D341Med (cell line): ENCODE measurements at regions not wholly inside any gene's neighbourhood (a gene's known extent, or its start where the extent isn't known, plus 50 kb on each side); places are given as distances from the start of the nearest gene placed in this dataset.

Experiments used
- DNase-seq: peaks from one replicate; pipeline ENCODE4 v3.0.0; 2012; ENCODE audit warnings: low spot score

DNA sequence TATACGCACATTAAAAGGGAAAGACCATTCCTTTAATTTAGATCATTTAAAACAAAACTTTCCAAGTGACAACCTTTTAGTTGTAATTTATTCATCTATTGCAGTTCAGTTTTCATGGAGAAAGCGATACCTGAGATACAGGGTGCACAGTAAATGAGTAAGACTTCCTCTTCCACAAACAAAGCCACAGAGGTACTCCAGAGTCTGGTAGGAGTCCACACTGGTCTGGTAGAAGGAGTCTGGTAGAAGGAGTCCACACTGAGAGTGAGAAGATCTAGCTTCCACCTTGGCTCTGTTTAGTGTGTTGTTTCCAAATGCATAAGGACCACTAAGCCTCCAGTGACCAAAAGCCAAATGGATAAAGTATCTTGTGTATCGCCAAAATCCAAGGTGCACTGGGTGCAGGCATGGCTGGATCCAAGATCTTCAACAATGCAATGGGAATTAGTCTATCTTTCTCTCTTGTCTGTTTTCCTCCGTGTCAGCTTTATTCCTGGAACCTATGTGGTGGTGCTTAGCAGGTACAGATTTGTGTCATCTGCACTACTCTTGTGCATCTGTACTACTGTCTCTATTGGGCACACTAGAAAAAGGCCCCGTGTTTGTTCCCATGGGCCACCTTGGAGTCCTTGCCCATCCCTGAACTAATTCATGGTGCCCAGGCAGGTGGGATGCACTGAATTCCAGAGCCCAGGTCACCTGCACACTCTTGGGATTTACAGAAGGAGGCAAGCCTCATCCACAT, 331.1 kb downstream of the BCL11B start:
- no peak for DNase-seq

DNA sequence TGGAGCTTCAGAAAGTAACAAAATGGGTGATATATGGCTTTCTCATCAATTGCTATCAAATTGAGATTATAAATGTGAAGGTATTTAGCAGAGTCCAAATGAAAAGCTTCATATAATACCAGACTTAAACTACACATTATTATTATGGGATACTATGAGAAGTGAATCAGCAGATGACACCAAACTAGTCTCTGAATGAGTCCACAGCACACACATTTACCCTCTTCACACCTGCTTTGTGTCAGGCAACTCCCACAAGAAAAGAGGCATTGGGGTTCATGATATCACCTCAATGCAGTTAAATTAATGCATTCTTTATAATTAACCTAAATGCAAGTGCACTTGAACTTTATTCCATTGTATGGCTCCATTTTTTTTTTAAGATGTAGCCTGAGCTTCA, 330.5 kb downstream of the BCL11B start:
- DNase-seq: no peak

DNA sequence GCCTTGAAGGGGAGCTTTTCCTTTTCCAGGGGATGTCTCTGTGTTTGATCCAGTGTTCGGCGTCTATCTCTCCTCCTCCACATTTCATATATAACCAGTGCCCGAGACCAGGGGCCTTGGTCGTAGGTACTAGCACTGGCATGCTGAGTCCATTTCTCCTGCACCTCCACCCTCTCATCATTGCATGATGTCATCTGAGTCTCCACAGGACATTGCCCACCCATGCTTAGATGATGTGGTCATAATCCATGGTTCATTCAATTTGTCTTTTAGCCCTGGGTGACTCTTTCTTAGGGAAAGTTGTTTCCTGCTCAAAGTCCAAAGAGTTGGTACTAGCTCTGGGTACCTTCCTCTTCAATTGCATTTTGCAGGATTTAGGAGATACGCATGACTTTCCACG, 328.1 kb downstream of the BCL11B start:
- DNase-seq: no peak

DNA sequence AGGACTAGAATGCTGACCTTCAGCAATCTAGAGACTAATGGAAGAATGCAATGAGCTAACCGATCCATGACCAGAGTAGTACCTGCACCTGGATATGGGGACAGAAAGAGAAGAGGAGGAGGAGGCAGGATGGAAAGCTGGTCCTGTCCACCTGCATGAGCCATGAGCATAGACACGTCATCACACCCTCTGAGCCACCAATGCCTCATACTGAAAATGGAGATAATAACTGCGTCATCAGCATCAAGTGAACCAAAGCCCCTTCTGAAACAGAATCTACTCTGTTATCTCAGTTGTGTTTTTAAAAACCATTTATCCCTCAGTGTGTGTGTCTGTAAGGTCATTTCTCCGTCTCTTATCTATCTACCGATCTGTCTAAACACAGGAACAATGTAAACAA, 327.0 kb downstream of the BCL11B start:
- DNase-seq: no peak

DNA sequence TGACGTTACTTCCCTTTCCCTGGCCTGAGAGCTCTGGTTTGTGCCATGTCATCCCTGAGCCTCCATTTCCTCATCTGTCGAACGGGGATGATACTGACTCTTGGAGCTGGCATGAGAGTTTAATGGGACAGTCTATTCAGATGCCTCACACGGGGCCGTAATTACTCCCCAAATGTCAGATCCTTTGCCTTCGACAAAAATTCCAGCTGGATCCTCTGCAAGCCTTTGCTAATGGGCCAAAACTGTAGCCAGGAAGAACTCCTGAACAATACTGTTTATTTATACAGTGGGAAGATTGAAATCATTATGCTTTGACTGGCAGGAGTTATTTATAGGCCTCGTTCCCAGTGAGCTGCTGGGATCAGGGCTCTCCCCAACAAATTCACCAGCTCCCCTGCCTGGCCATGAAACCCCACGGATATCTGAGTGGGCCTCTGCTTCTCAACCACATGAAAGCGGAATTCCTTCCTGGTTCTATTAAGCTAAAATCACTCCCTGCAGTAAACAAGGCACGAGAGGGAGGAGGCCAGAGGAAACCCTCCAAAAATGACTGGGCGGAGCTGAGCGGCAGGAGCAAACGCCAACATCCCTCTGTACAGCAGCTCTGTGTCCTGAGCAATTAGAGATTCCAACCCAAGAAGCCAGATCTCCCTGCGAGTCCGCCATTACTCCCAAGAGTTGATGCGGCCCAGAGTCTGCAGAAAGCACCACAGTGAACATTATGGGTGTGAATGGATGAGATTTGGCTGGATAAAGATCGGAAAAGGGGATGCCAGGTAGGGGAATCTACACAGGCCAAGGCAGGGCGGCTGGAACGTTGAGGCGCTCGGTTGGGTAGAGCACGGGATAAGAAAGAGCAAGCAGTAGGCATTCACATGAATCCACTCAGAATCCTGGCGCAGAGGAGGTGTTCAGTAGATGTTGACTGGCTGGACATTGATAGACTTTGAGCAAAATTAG, 326.1 kb downstream of the BCL11B start:
- no peak for DNase-seq

DNA sequence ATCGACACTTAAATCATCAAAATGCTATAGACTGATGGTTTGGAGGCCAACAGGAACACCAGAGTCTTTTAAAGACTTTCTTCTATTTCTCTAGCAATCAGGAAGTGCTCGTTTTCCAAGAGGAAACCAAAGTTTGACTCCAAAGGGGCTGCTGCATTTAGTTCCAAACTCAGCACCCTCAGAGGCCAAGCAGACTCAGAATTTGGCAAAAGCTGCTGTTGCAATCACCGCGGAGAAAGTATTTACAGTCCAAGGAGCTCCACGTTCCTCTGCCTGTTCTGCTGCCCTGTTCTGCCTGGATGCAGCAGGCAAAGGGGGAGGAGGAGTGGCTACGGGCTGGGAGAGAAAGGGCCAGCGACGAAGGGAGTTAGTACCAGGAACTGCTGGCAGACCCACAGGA, 325.1 kb downstream of the BCL11B start:
- no peak for DNase-seq

DNA sequence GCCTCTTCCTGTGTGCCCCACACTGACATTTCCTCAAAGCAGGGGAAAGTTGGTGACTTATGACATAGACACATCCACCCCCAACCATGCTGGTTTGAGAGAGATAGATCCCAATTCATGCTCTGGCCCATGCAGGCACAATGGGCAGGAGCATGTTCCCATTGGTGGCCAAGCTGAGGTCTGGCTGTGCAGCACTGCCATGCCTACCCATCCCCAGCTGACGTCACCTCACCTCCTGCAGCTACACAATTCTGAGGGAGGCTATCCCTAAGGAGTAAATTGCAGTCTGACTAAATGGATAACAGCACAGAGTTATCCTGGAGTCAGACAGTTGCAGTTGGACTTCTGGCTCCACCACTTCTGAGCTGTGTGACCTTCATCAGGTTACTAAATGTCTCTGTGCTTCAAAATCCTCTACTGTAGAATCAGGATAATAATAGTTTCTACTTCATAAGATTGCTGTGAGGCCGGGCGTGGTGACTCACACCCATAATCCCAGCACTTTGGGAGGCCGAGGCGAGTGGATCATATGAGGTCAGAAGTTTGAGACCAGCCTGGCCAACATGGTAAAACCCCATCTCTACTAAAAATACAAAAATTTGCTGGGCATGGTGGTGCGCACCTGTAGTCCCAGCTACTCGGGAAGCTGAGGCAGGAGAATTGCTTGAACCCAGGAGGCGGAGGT, 323.9 kb downstream of the BCL11B start:
- DNase-seq: no peak

DNA sequence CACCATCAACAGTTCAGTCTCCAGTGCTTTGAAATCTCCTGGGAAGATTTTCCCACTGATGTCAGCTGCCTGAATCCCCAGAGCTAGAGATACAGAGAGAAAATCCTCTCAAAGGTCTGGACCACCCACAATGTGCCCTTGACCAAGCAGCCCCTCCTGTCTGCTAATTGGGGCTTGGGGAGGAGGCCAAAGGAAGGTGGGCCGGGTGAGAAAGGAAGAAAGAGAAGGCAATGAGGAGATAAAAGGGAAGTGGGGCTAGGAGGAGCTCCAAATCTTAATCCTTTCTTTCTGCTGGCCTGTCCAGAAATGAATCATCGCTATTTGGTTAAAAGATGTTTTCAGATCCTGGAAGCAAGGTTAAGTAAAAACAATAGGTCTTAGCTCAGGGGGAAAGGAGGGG, 322.9 kb downstream of the BCL11B start:
- DNase-seq: no peak

DNA sequence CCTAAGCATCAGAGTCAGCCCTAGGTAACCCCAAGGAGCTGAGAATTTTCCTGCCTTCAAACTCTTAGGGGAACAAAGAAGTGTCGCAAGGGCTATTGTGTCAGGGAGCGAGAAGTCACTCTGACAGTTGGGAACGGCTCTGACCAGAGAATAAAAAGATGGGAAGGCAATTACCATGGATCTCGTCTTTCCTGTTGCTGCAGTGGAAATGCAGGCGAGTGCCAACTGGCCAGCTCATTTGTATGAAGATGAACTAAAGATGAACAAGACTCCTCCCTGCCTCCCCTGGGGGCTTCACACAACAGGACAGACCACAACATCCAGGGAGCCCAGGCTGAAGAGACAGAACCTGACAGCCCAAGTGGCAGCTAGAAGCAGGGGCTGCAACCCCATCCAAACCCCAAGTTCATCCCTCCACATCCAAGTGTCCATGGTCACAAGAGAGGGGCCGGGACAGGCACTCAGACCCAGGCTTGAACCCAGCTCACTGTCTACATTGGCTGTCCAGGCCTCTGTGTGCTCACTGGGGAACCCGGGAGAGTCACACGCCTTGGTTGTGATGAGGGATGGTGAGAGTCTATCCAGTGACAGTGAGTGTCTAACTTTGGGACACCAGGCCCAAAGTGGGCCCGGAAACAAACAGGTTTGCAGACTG, 322.4 kb downstream of the BCL11B start:
- no peak for DNase-seq

DNA sequence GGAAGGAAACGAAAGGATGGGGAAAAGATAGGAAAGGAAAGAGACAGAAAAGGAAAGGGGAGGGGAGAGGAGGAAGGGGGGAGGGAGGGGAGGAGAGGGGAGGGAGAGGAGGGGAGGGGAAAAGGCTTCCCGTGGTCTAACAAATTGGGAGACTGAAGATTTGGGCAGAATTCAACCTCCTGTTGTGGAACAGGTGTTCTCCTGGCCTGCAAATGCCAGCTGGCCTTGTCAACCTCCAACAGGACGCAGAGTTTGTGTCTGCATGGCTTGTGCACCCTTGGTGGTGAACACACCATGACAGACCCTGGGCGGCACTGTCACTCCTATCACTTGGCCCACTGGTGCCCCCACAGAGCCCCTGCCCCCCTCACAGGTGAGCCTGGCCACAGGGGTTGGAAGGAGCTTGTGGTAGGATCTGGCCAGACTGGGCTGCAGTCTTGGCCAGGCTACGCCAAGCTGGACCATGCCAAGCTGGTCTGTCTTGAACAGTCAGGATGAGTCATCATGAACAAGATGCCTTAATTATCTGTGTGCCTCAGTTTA, 321.6 kb downstream of the BCL11B start:
- no peak for DNase-seq

DNA sequence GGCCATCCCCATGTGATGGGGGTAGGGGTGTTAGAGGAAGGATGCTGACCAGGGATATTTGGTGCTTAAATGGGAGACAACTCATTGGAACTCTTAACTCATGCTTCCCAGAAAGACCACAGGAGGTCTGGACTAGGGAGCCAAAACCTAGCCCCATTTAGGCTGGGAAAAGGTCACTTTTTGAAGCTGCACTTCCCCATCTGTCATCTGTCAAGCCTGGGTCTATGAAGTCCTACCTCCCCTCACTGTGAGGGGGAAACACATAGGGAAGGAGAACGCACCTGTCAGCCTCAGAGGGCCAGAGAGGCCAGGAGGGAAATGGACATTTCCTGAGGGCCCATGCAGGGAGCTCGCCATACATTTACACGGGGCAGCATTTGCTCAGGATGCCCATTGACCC, 321.0 kb downstream of the BCL11B start:
- DNase-seq: no peak

DNA sequence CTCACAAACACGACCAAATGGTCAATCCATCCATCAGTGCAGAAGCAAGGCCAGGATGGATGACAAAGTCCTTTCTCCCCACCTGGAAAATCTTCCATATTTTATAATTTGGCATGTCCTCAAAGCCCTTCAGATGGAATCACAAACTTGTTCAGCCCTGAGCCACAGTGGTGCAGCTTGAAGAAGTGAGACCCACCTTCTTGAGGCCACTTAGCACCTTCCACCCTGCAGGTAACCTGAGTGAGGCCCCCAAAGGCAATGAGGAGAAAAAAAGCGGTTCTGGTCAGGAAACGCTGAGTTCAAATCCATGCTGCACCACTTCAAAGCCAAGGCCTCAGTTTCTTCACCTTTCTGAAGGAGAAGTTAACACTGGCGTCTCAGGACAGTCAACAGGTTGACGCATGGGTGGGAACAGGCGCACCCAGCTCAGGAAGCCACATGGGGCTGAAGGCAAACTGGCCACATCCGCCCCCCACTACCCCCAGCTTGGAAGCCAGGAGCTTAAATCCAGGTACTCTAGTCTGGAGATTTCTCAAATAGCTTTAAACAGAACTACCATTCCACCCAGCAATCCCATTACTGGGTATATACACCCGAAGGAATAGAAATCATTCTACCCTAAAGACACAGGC, 320.4 kb downstream of the BCL11B start:
- no peak for DNase-seq

DNA sequence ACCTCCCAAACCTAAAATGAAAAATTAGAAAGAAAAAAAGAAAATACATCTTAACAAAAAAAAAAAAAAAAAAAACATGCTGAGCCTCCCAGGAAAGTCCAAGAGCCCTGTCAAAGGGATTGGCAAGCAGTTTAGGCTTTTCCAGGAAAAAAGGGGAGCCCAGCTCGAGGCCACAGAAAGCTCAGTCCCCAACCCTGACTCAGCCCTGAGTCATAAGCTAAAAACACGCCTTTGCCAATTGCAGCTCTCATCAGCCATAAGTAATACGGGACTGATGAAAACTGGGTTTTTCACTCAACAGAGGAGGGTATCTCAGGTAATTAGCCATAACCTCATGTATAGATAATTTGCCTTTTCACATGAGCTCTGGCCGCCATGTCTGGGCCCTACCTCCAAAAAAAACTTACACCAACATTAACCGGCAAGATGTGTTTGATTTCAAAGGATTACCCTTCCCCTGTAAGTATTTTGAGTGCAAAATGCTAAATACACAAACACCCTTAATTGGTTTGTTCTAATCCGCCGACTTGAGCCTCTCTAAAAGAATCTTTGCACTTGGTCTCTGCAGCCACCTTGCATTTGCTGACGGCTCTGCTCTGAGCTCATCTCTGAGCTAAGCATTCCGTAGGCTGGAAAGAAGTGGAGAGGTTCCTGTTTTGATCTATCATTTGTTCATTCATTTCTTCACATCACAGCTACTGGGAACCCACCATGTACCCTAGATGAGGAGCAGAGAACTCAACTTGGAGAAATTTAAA, 319.2 kb downstream of the BCL11B start:
- DNase-seq: no peak

DNA sequence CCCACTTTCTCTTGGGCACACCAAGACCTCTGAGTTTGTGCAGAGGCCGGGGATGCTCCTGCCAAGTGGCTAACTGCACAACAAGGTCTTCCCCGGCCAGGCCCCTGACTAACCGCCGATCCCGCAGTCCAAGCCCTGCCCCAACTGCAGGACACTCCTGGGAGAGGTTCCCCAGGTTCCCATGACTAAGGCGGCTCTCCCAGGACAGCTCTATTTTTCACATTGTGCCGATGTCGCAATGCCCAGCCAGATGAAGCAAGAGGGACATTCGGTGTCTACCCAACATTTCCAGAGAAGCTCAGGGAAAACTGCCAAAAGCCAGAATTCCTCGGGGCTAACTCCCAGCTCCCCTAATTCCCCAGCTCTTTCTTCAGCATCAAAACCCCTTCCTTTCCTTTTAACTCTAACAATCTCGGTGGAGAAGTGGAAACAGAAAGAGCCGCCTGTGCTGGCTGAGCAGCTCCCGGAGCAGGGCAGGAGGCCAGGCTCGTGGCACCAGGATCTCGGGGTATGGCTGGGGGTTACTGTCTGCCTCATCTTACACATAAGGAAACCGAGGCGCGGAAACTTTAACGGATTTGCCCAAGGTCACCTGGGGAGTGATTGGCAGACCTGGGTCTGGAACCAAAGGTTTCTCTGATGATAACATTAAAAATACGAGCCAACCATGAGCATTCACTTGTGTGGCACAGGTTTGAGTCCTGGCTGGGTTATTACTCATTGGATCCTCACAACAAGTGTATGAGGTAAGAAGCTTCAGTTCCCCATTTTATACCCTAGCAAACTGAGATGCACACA, 318.2 kb downstream of the BCL11B start:
- no peak for DNase-seq

DNA sequence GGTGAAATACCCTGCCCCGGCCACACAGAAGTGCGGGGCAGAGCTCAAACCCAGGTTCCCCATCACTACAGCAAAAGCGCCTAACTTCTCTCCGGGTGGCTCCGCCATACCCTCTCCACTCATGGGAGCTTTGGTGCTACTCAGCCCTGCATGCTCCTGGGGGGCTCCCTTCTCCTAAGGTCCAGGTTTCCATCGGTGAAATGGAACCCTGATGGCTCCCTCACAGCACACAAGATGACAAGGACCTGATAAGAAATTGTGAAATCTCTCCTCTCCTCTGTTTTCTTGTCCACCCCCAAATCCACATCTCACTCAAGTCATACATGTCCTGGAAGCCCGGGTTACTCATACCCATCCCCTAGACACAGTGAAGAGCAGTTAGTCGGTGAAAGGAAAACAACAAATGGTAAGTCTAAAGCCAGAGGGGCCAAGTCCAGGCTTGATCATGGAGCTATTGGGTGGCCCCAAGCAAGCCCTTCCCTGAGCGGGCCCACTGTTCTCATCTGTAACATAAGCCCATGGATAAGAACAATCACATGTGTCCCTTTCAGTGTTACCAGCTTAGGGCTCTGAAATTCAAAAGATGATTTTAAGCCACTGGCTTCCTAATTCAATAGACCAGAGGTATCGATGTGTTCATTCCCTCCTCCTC, 317.5 kb downstream of the BCL11B start:
- DNase-seq: no peak

DNA sequence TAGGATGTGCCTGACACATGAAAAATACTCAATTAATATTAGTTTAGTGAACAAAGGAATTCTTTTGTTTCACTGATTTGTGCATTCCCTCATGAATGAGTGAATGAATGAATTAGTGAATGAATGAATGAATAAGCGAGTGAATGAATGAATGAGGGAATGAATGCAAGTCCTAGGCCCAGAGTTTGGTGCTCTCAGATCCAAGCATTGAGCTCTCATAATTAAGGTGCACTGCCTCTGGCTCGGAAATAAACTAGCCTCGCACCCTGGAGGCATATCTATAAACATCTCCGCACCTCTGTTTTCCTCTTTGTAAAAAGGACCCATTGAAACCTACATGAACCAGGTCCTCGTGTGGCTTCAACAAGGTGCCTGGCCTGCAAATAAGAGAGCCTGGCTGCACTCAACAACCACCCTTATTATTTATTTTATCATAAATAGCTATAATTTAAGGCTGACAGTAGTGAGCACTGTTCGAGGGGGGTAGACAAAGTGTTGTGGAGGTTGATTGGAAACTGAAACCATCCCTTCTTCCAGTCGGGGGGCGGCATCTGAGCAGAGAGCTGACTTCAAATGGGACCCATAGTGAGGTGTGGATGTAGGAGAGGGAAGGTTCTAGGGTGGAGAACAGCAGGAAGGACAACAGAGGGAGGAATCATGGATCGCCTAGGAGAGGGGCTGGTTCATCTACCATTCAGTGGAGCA, 316.8 kb downstream of the BCL11B start:
- DNase-seq: no peak

DNA sequence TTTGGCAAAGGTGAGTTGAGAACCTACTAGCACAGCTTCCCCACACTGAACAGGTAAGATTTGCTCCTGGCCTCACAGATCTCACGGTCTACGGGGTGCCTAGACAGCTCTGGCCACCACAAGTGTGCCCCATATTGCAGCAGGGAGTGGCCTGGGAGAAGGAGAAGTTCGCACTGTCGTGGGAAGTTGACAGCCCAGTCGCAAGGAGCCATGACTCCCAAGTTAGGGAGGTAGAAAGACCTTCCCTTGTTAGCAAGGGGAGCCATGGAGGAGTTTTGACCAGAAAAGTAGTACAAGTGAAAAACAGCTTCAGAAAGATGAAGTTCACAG, 316.3 kb downstream of the BCL11B start:
- DNase-seq: no peak

DNA sequence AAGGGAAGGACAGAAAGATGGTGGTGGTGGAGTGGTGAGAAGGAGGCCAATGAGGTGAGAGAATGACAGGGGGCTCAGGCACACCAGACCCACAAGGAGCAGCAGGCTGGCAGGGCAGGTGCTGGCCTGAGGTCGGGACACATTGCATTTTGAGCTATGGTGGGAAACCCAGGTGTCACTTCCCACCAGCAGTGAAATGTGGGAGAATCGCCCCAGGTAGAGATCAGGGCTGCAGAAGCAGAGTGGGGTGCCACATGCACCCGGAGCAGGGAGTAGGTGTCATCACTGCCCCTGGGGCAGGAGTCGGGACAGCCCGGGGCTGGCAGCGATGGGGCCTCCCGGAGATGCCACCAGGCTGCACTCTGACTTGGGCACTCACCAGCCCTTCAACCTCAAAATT, 315.8 kb downstream of the BCL11B start:
- no peak for DNase-seq

DNA sequence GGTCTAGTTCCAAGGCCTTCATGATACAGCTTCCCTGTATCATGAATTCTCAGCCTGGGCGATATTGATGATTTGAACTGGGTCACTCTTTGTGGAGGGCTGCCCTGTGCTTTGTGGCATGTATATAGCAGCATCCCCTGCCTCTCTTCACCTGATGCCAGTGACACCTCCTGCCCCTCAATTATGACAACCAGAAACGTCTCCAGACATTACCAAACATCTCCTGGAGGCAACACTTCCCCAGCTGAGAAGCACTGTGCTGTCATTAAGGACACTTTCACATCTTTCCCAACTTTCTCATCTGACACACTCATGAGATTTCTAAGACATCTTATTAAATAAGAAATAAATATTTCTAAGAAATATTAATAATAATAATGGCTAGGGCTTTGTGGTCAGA, 315.3 kb downstream of the BCL11B start:
- no peak for DNase-seq
